Astrocyte of the hippocampus (primary cell): ENCODE measurements at regions not wholly inside any gene's neighbourhood (a gene's known extent, or its start where the extent isn't known, plus 50 kb on each side); places are given as distances from the start of the nearest gene placed in this dataset.

ENCODE experiments used
- DNase-seq: peaks from one replicate; pipeline ENCODE4 v3.0.0; 2011; ENCODE audit warnings: low read depth, low spot score

GRCh38 chr7:137172105-137172590 lies 171.4 kb downstream of the PTN start:
- no peak for DNase-seq

DNA sequence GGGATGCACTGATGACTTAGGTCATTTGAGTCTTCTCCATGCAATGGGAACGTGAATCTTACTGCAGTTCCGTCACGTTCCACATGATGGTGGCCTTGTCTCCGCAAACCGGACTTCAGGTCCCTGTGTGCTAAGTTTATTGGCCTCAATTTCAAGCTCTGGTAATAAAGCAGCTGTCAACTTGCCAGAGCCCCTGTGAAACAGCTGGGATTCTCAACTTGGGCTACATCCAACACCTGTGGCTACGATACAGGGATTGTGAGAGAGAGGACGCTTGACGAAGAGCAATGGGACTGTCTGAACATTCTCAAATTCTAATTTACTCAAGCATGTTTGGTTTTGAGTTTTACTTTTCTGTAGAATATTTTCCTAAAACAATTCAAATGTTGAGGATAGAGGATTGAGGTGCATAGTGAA lies 174.2 kb downstream of the PTN start:
- DNase-seq, result peak; percentile 88

GRCh38 chr7:137167609-137168008 lies 175.9 kb downstream of the PTN start:
- DNase-seq, result no peak

GRCh38 chr7:137166363-137166762 lies 177.2 kb downstream of the PTN start:
- no peak for DNase-seq

- DNase-seq, result no peak
Observed at GRCh38 chr7:137165786-137166185, 177.7 kb downstream of the PTN start.

- no peak for DNase-seq
Observed at GRCh38 chr7:137165241-137165640, 178.3 kb downstream of the PTN start.

DNA sequence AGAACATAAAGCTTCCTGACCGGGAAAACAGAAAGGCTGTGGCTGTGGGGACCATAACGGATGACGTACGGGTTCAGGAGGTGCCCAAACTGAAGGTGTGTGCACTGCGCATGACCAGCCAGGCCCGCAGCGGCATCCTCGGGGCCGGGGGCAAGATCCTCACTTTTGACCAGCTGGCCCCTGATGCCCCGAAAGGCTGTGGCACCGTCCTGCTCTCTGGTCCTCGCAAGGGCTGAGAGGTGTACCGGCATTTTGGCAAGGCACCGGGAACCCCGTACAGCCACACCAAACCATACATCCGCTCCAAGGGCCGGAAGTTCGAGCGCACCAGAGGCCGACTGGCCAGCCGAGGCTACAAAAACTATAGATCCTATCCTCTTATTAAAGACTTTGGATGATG lies 179.3 kb downstream of the PTN start:
- no peak for DNase-seq

GRCh38 chr7:137160236-137160635 lies 183.3 kb downstream of the PTN start:
- no peak for DNase-seq

DNA sequence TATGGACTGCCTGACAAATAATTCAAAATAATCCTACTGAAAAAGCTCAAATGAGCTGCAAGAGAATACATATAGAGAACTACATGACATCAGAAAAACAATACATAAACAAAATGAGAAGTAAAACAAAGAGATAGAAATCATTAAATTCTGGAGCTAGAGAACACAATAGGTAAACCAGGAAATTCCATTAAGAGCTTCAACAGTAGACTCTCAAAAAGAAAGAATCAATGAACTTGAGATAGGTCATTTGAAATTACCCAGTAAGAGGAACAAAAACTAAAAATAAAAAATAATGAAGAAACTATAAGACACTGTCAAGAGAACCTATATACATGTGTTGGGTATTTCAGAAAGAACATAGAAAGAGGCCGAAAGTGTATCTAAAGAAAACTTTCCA lies 186.3 kb downstream of the PTN start:
- DNase-seq, result no peak

GRCh38 chr7:137151690-137152052 lies 191.9 kb downstream of the PTN start:
- no peak for DNase-seq

DNA sequence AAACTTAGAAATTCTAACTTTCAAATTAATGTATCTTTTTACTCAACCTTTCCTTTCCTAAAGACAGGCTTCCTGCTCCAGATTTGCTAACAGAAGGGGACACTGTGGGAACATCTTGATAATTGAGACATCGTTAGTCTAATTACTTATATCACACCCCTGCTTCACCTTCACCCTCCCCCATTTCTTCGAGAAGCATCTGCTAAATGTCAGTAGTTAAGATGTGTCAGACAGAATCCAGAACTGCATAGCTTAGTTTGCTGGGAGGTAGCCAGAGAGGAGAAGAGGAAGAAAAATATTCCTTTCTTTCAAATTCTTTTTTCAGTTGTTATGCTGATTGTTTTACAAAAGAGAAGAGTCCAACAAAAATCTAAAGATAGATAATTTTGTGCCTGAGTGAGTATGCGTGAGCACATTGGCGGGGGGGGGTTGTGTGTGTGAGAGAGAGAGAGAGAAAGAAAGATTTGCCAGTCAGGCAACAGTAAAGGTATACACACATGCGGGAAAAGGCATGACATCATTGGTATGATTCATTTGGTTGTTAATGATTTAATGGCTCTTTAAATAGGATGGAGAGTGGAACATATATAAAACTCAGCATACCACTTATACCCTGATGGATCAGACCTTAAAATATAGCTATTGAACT lies 192.4 kb downstream of the PTN start:
- peak; percentile 42 for DNase-seq

GRCh38 chr7:137147338-137147720 lies 196.2 kb downstream of the PTN start:
- DNase-seq, result peak; percentile 56

GRCh38 chr7:137146552-137147337 lies 196.8 kb downstream of the PTN start:
- DNase-seq, result peak; percentile 89

DNA sequence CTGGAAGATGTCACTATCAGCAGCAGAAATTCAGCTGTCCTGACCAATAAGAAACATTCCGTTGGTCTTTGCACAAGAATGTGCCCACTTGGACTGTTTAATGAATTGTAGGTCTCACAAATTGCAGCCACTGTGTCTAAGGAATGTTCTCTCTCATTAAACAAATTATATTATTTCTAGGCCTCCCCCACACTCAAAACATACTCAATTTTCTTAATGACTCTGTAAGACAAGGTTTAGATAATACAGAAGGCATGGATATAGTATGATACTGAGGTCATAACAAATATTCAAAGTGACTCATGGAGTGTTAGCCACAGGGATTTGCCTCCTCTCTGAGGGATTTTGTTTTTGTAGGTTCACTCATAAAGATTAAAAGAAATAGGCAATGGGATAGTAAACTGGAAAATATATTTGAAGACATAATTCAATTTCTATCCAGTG lies 197.5 kb downstream of the PTN start:
- DNase-seq, result peak; percentile 85

DNA sequence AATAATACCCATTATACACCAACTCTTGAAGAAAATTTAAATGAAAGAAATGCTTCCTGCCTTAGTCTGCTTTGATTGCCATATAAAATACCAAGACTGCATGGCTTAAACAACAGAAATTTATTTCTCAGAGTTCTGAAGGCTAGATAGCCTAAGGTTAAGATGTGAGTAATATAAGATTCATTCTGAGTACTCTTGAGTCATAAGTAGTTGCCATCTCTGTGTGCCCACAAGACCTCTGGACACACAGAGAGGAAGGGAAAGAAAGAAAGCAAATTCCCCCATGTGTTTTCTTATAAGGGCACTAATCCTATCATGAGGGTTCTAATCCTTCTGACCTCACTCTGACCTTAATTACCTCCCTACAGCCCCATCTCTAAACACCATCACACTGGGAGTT lies 201.2 kb downstream of the PTN start:
- DNase-seq, result no peak

- DNase-seq, result peak; percentile 17
Observed at GRCh38 chr7:137135654-137136350, 207.7 kb downstream of the PTN start.

- DNase-seq, result peak; percentile 86
Observed at GRCh38 chr7:137130751-137131158, 212.8 kb downstream of the PTN start.

GRCh38 chr7:137129025-137129424 lies 214.5 kb downstream of the PTN start:
- no peak for DNase-seq

GRCh38 chr7:137127806-137128205 lies 215.7 kb downstream of the PTN start:
- no peak for DNase-seq

GRCh38 chr7:137127058-137127457 lies 216.5 kb downstream of the PTN start:
- DNase-seq, result no peak

DNA sequence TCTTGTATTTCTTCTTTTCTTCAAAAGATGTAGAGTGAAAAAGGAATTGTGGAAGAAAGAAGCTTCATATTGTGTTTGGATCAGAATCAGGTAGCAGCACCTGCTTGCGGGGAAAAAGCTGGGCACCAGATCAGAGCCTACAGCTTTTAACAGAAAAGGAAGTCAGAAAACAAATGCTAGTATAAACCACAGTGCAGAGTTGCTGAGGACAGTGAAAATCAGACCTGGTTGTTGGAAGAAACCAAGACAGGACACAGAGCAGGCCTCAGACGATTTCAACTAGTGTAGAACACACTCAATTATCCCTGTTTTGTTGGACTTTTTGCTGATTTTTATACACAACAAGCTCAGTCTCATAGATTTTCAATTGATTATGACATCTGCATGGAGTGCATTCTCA lies 221.4 kb downstream of the PTN start:
- DNase-seq, result no peak

DNA sequence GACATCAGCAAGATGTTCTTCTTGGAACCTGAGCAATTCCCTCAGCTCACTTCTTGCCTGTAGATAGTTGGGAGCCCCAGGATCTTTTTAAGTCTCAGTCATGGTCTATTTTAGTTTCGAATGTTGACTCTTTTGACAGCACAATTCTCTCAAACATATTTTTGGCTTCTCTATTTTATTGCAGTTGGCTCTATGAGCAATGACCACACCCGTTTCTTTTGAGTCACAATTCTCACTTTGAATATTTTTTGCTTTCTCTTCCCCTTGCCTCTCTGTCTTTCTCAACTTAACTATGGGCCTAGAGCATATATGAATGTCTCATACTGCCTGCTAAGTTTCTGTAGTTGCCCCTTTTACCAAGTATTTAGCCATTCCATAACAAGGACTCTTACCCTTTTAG lies 222.8 kb downstream of the PTN start:
- no peak for DNase-seq

- DNase-seq, result no peak
Observed at GRCh38 chr7:137110535-137110934, 233.0 kb downstream of the PTN start.
